HG03520 (cell line): ENCODE measurements at regions not wholly inside any gene's neighbourhood (a gene's known extent, or its start where the extent isn't known, plus 50 kb on each side); places are given as distances from the start of the nearest gene placed in this dataset.

ENCODE experiments used
- ATAC-seq: cut with Tn5 transposase; IDR thresholded peaks from one replicate; pipeline ENCODE4 v1.9.1; 2021; ENCODE audit warnings: mild to moderate bottlenecking, moderate library complexity; ENCODE audit not compliant: unreplicated experiment

DNA sequence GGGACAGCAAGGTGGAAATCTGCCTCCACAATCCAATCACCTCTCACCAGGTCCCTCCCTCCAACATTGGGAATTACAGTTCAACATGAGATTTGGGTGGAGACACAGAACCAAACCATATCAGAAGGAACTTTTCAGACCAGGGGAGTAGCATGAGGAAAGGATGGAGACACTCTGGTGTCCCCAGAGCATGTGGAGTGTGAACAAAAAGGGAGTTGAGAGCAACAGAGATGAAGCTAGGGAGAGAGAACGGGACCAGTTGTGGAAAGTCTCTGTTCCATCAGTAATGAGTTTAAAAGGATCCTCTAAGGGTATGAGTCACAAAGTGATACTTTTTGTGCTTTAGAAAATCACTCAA lies 382.0 kb downstream of the SFMBT2 start:
- ATAC-seq = no peak

DNA sequence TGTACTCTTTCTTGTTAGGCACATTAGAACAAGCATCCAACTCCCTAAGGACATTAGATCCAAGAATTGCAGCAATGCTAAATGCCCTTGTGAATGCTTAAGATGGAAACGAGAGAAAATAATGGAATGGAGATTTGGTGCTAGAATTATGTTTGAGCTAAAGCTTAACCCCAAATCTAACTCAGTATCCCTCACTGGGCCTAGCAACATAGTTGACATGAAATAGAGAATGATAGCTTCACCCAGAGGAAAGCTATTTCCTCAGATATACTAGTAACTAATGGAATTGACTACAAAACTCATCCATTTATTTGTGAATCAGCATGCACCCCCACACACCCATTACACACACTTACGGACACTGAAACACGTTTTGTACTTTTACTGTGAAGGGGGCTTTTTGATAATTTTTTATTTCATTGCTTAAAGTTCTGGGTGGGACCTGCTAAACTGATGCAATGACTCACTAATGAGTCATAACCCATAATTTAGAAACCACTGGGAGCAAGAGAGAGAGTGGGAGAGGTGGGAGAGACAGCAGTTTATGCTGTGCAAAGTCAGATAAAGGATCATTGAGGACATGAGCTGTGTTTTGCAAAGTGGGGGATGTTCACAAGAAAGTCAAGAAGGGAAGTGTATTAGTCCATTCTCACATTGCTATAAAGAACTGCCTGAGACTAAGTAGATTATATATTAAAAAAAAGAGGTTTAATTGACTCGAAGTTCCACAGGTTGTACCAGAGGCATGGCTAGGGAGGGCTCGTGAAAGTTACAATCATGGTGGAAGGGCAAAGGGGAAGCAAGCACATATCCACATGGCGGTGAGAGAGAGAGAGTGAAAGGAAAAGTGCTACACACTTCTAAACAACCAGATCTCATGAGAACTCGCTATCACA lies 382.7 kb downstream of the SFMBT2 start:
- no peak for ATAC-seq

DNA sequence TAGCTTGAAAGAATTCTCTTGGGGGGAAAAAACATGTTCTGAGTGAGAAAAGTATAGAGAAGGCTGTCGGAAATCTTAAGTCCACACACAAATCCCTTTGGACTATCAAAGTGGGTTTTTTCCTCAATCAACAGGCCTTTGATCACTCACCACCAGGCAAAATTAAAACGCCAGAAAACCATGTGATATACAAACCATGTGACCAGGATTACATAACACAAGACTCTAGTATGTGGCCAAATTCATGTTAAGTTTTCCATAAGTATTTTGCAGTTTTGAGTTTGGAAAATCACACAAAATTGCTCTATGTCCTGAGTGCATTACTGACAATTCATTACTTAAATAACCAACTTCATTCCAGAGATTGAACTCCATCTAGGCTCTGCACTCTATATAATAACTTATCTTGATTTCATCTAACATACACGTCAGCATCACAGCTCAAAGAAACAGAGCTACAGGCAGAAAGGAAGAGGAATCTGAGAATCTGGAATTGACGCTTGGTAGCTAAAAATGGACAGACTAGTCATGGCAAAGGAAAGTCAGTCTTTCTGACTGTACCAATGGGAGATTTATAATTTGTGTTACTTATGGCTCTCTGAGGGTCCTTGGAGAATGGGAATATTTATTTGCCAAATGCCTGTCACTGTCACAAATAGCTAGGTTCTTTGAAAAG lies 383.5 kb downstream of the SFMBT2 start:
- no peak for ATAC-seq

DNA sequence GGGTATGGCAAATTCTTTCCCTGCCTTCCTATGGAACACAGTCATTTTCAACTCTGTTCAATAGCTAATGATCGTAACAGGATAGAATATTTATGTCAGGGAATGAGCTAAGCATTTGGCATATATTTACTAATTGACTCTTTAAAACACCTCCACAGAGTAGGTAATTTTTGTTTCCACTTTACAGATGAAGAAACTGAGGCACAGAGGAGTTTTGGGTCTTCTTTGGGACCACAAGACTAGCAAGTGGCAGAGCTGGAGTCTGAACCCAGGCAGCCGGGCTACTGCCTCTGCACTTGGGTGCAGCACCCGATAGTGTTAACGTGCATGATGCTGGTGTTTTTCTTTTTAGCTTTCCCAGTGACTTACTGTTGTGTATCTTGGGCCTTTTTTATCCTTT lies 384.0 kb downstream of the SFMBT2 start:
- no peak for ATAC-seq

DNA sequence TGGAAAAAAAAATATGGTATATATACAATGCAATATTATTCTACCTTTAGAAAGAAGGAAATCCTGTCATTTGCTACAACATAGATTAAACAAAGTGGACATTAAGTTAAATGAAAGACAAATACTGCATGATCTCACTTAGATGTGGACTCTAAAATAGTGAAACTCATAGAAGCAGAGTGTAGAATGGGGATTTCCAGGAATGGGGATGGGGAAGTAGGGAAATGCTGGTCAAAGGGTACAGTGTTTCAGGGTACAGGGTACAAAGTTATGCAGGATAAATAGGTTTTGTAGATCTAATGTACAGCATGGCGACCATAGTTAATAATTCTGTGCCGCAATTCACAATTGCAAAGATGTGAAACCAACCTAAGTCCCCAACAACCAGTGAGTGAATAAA lies 385.5 kb downstream of the SFMBT2 start:
- no peak for ATAC-seq

DNA sequence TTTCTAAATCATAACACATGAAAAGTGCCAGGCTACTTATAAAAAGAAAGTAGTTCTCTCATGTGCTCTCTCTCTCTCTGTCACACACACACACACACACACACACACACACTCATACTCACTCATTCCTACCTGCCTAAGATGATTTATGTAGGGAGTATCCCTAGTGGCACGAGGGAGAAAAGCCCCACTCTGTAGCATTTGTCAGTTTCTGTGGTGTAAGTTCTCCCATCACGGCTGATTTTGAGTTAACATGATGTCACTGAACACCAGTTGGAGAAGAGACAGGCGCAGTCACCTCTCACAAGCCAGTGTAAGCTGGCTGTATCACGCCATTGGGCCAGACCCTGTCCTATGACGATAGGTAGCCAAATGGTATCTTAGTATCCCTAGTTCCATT lies 395.4 kb downstream of the SFMBT2 start:
- ATAC-seq = no peak

DNA sequence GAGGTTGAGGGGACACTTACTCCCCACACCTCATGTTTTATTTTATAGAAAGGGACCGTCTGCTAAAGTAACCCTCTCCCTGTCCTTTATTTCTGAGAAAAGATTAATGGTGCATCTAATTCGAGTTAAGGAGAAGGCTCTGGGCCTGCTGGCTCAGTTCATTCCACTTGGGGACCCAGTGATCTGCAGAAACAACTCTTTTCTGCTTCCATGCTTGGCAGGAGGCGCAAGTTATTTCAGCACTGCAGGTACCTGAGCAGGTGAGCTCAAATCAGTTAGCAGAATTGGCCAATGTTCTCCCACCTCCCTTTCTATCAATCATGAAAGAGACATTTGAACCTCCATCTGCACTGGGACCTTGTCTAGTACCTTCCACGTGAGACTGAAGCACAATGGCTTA lies 396.1 kb downstream of the SFMBT2 start:
- no peak for ATAC-seq

DNA sequence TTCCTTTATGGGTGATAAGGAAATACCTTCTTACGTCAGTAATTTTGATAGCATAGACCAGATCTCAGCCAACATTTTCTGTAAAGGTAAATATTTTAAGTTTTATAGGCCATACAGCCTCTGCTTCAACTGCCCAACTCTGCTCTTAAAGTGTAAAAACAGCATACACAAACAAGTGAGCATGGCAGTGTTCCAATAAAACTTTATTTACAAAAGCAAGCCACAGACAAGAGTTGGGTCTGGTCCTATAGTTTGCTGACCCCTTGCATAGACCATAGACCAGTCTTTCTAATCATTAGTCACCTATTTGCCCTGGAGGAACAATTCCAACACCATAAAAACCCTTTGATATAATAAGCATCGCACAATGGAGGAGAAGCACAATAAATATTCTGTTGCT lies 398.8 kb downstream of the SFMBT2 start:
- no peak for ATAC-seq

DNA sequence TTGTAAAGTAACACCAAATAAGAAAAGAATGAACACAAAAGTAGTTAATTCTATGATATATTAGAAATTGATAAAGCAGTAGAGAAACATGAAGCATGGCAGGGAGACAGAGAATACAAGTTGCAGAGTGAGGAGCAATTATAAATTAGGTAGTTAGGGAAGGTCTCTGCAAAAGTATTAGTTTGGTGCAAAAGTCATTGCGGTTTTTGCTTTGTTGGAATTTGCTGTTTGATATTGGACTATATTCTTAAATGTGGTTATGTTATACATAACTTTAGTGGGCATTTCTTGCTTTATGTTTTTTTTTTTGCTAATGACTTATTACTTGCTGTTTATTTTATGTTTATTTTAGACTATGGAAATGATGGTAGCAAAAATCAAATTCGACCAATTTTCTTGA lies 402.2 kb downstream of the SFMBT2 start:
- ATAC-seq = no peak

DNA sequence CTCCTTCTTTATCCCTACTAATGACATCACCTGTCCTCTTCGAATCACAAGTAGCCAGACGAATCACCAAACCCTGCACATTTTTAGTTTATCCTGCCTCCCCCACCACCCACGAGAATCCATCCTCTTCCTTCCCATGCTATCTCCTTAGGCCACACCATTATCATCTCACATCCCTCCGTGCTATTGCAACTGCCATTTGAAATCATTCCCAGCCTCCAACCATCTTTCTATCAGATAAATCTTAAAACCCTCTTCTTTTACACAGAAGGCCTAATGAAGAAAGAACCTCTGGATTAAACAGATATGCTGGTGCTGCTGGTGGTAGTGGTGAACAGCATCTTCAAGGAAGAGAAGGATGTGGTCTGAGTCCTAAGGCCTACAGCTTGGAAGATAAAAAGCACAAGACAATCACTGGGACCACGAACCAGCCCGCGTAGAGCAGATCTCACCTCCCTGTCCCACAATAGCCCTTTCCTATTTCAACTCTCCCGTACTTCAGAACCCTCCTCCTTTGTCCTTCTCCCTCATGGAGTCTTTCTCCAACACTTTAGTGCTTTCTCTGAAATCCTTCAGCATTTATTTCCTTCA lies 403.1 kb downstream of the SFMBT2 start:
- no peak for ATAC-seq

DNA sequence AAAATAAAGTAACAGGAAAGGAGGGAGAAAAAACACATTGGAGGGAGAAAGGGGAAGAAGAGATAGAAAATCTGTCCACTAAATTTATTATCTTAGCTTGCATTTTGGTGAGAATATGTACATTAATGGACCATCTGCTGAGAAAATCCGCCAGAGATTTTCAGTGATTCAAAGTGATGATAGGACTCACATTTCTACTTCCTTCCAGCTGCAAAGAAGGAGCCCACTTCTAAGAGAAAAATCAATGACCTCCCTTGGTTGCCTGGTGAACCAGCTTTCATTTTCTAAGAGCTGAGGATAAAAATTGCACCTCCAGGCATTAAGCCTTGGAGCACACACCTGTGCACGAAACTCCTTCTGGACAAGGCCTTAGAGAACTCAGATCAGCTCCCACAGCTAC lies 404.3 kb downstream of the SFMBT2 start:
- ATAC-seq = no peak

DNA sequence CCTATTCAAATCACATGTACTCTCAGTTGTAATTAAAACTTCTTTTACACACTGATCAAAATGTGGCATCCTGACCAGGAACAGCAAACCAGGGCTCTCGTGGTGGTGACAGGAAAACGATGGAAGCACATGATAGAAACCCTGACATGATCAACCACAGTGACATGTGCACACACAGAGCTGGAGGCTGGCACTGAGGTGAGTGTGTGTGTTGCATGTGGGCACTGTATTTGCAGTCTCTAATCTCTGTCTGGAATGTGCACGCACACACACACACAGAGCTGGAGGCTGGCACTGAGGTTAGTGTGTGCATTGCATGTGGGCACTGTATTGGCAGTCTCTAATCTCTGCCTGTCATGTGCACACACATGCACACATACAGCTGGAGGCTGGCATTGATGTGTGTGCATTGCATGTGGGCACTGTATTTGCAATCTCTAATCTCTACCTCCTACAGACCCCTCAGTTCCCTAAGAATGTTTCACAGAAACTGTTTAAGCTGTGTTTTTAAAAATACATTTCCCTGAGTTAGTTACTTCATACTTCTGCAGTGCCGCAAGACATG lies 406.9 kb downstream of the SFMBT2 start:
- ATAC-seq = no peak

DNA sequence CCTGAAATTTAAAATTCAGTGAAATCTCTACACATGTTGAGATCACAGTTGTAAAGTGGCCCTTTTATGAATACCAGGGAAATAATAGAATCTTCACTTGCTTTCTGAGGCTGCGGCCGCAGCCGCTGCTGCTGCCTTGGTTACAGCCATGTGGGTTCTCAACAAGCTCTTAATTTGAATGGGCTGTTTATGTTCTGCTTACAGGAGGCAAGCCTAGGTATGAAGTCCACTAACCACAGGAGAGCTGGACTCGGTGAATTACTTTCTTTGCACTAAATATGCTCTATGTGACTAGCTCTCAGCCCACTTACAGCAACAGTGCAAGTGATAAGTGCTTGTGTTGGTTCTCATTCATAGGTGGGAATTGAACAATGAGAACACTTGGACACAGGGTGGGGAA lies 410.8 kb downstream of the SFMBT2 start:
- no peak for ATAC-seq

DNA sequence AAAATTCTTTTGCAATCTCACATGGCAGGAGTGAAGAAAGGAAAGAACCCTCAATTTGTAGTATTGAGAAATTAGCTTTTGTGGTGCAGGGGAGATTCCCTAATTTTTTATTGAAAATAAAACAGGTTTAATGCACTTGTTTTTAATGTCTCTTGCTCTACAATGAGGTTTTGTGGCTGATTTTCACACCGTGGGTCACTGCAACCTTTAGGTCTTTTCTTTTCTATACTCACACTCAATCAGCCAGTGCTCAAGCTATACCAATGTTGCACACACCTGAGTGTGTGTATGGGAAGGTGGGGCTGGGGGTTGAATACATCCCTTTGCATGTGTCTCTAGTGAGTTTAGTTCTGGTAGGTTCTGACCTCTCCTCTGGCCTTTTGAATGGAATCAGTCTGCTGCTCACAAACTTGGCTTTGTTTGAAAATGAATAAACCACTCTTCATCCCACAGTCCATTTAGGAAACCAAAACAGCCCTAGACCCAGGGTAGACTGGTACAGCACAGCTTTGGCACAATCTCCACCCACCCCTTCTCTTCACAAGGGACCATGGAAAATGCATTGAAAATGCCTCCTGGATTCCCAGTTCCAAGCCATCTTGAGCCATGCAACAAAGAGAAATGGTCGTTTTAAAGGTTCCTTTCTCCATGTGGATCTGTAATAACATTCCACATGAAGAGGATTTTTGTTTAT lies 411.5 kb downstream of the SFMBT2 start:
- ATAC-seq = no peak

DNA sequence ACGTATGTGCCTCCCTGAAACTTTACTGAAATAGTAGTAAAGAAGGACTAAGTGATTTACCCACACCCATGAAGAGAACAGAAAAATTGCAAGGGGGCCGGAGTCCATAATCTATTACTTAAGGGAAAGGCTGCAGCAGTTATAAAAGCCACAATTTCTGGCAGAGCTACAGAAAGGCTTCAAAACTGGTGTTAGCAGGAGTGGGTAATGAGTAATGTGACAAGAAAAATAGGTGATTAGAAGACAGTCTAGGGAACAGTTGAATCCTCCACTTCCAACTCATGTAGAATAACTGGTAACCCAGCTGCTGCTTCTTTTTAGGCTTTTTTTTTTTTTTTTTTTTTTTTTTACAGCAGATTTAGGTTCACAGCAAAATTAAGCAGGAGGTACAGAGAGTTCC lies 413.3 kb downstream of the SFMBT2 start:
- ATAC-seq = no peak

DNA sequence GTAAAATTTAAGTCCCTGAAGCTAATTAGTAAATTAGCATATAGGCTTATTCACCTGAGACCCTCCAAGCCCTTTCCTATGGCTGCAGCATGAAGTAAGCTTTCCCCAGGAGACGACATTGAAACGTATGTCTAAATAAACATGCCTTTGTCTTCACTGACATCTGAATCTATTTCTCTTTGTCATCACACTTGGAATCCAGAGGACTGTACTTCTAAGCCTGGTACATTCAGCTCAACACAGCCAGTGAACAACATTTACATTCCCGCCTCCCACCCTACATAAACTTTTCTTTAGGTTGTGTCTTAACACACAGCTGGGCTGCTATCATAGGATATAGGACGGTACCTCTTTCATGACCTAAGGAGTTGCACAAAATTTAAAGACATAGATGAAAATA lies 414.4 kb downstream of the SFMBT2 start:
- no peak for ATAC-seq

DNA sequence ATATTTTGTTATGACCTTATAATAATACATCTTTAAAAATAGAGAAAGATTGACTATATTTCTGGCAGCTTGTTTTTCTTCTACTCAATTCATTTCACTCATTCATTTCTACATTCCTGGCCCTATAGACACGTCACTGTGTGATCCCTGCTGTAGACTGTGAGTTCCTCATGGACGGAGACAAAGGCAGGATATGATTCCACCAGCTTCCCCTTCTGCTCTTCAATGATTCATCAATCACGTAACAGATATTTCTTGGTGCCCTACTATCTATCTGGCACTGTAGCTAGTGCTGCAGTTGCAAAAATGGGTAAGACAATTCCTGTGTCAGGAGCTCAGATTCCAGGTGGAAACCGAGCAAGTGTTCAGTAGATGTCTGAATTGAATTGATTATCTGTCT lies 415.0 kb downstream of the SFMBT2 start:
- ATAC-seq = no peak

DNA sequence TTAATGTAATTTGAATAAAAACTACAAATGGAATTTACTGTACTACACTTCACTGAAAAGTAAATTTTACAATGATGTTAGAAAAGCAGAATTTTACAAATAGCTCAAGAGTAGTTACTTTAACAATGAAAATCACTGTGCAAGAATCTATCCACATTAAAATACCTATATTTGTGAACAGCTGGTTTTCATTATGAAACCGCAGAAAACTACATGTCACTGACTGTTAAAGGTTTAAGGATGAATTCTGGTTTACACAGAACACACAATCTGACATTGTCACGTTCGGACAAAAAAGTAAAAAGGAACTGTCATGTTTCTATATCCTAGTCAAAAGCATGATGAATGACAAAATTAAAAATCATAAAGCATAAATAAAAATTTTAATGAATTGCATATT lies 415.3 kb upstream of the PRKCQ start:
- ATAC-seq = no peak

DNA sequence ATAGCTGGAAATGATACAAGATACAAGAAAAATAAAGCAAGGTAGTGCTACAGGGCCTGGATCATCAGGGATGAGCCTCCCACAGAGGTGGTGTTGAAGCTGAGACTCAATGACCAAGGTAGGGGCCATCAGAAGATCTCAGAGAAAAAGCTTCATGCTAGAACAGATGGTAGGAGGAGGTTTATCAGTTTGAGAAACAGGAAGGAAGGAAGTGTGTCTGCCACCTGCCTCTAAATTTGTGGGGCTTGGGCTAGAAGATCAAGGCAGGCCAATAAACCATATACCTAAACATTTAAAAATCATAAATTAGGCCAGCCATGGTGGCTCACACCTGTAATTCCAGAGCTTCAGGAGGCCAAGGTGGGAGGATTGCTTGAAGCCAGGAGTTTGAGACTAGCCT lies 410.8 kb upstream of the PRKCQ start:
- ATAC-seq = no peak

DNA sequence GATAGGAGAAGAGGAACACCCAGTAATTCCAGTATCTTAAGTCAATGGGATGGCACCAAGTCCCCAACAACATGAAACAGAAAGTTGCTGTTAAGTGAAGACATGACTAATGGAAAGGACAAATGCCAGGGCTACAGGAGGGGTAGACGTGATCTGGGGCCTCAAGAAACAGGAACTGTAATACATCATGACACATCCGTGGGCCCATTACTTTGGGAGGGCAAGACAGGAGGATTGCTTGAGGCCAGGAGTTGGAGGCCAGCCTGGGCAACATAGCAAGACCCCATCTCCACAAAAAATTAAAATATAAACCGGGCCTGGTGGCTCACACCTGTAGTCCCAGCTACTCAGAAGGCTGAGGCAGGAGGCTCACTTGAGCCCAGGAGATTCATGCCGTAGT lies 408.6 kb upstream of the PRKCQ start:
- ATAC-seq = no peak

DNA sequence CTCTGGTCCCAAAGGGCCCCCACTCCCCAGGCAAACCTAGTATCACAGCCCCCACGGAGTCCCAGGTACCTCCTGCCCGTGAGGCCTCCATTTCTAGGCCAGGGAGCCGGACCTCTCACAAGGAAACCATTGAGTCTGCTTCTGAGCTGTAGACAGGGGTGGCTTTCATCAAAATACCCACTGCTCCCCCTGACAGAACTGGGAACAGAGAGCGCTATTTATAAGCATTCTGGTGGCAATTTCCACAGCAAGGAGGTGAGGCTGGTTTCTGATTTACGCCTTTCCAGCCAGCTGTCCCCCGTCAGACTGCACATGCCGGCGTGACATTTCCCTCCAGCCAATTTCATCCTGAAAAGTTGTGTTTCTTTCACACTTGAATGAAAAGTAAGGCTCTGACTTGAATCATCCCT lies 407.5 kb upstream of the PRKCQ start:
- ATAC-seq = no peak
